Fibroblast of lung (primary cell): ENCODE measurements at regions not wholly inside any gene's neighbourhood (a gene's known extent, or its start where the extent isn't known, plus 50 kb on each side); places are given as distances from the start of the nearest gene placed in this dataset.

Experiments used
- DNase-seq, 2 donors: peaks; one replicate each; pipeline versions ENCODE4 v3.0.0 to v3.0.0-alpha.2; 2010; ENCODE audit warnings: low read depth in 2 of 2
- H2AFZ ChIP-seq: 2 replicates; pipeline ENCODE4 v1.5.1; 2012; ENCODE audit warnings: low read length, control low read depth, inconsistent platforms
- H3K27ac ChIP-seq: 2 replicates; pipeline ENCODE4 v1.5.1; 2011; ENCODE audit warnings: low read length, control low read depth; ENCODE audit not compliant: insufficient read depth
- H3K27me3 ChIP-seq: 2 replicates; pipeline ENCODE4 v1.5.1; 2011; ENCODE audit warnings: mild to moderate bottlenecking, low read length; ENCODE audit not compliant: control insufficient read depth, insufficient read depth
- H3K36me3 ChIP-seq: 2 replicates; pipeline ENCODE4 v1.5.1; 2011; ENCODE audit warnings: low read length; ENCODE audit not compliant: control insufficient read depth, insufficient read depth
- H3K4me1 ChIP-seq: 2 replicates; pipeline ENCODE4 v1.5.1; 2011; ENCODE audit warnings: low read length; ENCODE audit not compliant: control insufficient read depth, insufficient read depth; ENCODE audit errors: extremely low read depth
- H3K4me2 ChIP-seq: 2 replicates; pipeline ENCODE4 v1.5.1; 2011; ENCODE audit warnings: low read length, control low read depth; ENCODE audit not compliant: insufficient read depth; ENCODE audit errors: extremely low read depth
- H3K4me3 ChIP-seq, 4 experiments: fragments of 200-600 bp in 1 of 4; sonication (generic) in 1 of 4; replicated peaks in 1 of 4; 2 replicates each; pipeline ENCODE4 v1.5.1; 2011 to 2016; ENCODE audit warnings: low read length in 4 of 4, low read depth in 3 of 4, mild to moderate bottlenecking in 3 of 4, control low read depth in 2 of 4, inconsistent platforms in 1 of 4, mixed read lengths in 1 of 4; ENCODE audit not compliant: insufficient read depth in 1 of 4; ENCODE audit errors: control extremely low read depth in 1 of 4
- H3K79me2 ChIP-seq: 2 replicates; pipeline ENCODE4 v1.5.1; 2012; ENCODE audit warnings: mild to moderate bottlenecking, low read length, inconsistent platforms; ENCODE audit not compliant: control insufficient read depth, insufficient read depth
- H3K9ac ChIP-seq: 2 replicates; pipeline ENCODE4 v1.5.1; 2011; ENCODE audit warnings: mild to moderate bottlenecking, low read length, control low read depth; ENCODE audit not compliant: insufficient read depth
- H3K9me3 ChIP-seq: 2 replicates; pipeline ENCODE4 v1.5.1; 2012; ENCODE audit warnings: low read depth, low read length; ENCODE audit not compliant: control insufficient read depth, insufficient read depth
- H4K20me1 ChIP-seq: 2 replicates; pipeline ENCODE4 v1.5.1; 2011; ENCODE audit warnings: low read length; ENCODE audit not compliant: control insufficient read depth, insufficient read depth; ENCODE audit errors: extremely low read depth
- EZH2 ChIP-seq: IDR thresholded peaks from 2 replicates; pipeline ENCODE4 v1.5.1; 2012; ENCODE audit warnings: low read length, control low read depth, mild to moderate bottlenecking; ENCODE audit errors: missing control alignments
- TF ChIP-seq, protein P1 (sequence below), 2 donors: IDR thresholded peaks in 1 of 2; conservative IDR thresholded peaks in 1 of 2; 1 replicate in 1 of 2; 2 replicates in 1 of 2; pipeline ENCODE4 v1.5.1; 2011 to 2012; ENCODE audit warnings: low read length in 2 of 2, control low read depth in 1 of 2, inconsistent platforms in 1 of 2, low read depth in 1 of 2, mild to moderate bottlenecking in 1 of 2

DNA sequence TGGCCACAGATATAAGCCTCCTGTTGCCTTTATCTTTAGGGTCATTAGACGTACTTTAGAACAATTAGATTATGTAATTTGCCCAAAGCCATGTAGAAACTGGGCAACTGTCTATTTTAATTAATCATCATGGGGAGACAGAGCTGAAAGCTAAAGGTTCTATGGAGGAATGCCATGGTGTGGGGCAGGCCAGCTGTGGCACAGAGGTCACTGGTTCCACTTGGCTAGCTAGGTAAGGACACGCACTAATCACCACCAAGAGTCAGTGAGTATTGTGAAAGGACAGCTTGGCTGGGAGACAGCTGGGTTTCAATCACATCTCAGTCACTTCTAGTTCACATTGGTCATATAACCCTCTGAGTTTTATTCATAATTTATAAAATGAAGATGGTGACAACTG, 81.7 kb downstream of the HMHB1 start:
- Histone ChIP-seq H3K4me2 (no peak overlapping the region), H3K36me3 (no peaks in the 10 kb centered on the region), H2AFZ (no peak overlapping the region), H3K4me3 (no peak overlapping the region), H4K20me1 (no peaks in the 10 kb centered on the region), H3K4me1 (peaks cover 23% of the 10 kb centered on the region), H3K9me3 (no peaks in the 10 kb centered on the region), H3K9ac (no peak overlapping the region), H3K27me3 (no peaks in the 10 kb centered on the region), H3K79me2 (no peaks in the 10 kb centered on the region), H3K27ac (no peak overlapping the region)
- no peak for DNase-seq
- TF ChIP-seq EZH2: no peak
- TF ChIP-seq, protein P1, sequence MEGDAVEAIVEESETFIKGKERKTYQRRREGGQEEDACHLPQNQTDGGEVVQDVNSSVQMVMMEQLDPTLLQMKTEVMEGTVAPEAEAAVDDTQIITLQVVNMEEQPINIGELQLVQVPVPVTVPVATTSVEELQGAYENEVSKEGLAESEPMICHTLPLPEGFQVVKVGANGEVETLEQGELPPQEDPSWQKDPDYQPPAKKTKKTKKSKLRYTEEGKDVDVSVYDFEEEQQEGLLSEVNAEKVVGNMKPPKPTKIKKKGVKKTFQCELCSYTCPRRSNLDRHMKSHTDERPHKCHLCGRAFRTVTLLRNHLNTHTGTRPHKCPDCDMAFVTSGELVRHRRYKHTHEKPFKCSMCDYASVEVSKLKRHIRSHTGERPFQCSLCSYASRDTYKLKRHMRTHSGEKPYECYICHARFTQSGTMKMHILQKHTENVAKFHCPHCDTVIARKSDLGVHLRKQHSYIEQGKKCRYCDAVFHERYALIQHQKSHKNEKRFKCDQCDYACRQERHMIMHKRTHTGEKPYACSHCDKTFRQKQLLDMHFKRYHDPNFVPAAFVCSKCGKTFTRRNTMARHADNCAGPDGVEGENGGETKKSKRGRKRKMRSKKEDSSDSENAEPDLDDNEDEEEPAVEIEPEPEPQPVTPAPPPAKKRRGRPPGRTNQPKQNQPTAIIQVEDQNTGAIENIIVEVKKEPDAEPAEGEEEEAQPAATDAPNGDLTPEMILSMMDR (conservative IDR thresholded peaks at IDR 0.05 in 1 of 2, IDR thresholded peaks at IDR 0.05 in 1 of 2; ENCODE audit: low read depth in 1 of 2, low read length in 2 of 2): no peak

DNA sequence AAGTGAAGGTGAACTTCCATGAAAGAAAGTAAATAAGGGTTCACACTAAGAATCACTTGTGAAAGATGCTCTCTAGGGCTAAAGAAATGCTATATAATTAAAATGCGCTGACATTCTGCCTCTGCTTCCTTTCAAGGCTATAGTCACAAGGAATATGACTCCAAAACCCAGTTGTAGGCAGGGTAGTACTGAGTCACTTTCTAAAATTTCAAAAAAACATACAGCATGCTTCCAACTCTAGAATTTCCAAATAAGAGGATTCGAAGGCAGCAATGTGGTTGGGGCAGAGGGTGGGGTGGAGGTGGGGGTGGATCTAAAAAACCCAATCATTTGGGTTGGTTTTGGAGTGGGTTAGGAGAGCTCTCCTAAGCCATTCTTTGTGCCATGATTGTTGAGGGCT, 84.6 kb downstream of the HMHB1 start:
- Histone ChIP-seq H3K79me2 (no peaks in the 10 kb centered on the region), H3K9ac (no peak overlapping the region), H3K4me2 (no peak overlapping the region), H2AFZ (peak overlapping the region; percentile 10), H3K36me3 (no peaks in the 10 kb centered on the region), H4K20me1 (no peaks in the 10 kb centered on the region), H3K4me3 (no peak overlapping the region), H3K27ac (no peak overlapping the region), H3K9me3 (no peaks in the 10 kb centered on the region), H3K27me3 (no peaks in the 10 kb centered on the region), H3K4me1 (peaks cover 22% of the 10 kb centered on the region)
- no peak for TF ChIP-seq EZH2
- TF ChIP-seq, protein P1 (conservative IDR thresholded peaks at IDR 0.05 in 1 of 2, IDR thresholded peaks at IDR 0.05 in 1 of 2; ENCODE audit: low read depth in 1 of 2, low read length in 2 of 2): no peak
- DNase-seq: peak in 1 of 2 donors; percentile 57

GRCh38 chr5:143896966-143897365, 85.0 kb downstream of the HMHB1 start:
- Histone ChIP-seq H3K9ac (no peak overlapping the region), H4K20me1 (no peaks in the 10 kb centered on the region), H3K9me3 (no peaks in the 10 kb centered on the region), H3K79me2 (no peaks in the 10 kb centered on the region), H3K4me1 (peaks cover 22% of the 10 kb centered on the region), H3K4me2 (peak overlapping the region; percentile 48), H3K27ac (no peak overlapping the region), H3K36me3 (no peaks in the 10 kb centered on the region), H2AFZ (peak overlapping the region; percentile 10), H3K27me3 (no peaks in the 10 kb centered on the region), H3K4me3 (no peak overlapping the region)
- peak; percentile 65 to 79 for DNase-seq
- no peak for TF ChIP-seq EZH2
- TF ChIP-seq, protein P1 (conservative IDR thresholded peaks at IDR 0.05 in 1 of 2, IDR thresholded peaks at IDR 0.05 in 1 of 2; ENCODE audit: low read depth in 1 of 2, low read length in 2 of 2): no peak
